ENCODE measurements at regions not wholly inside any gene's neighbourhood (a gene's known extent, or its start where the extent isn't known, plus 50 kb on each side); places are given as distances from the start of the nearest gene placed in this dataset.
A peak's percentile ranks its signal among the peaks of the same experiment; 100 is the strongest.
"Not testable (repeated sequence)": the region's sequence is repeated elsewhere in the genome, so short reads cannot be mapped to it uniquely, and the experiment has no call there.

GRCh38 chr2:235105821-235106359, 154.1 kb downstream of the SH3BP4 start:
- no peak for DNase-seq (ENCODE audit: low read depth in 3 of 3, low spot score in 2 of 3)

- peak in 1 of 3 donors; percentile 63 for DNase-seq (ENCODE audit: low read depth in 3 of 3, low spot score in 2 of 3)
Measured at GRCh38 chr2:235106874-235107639, 155.2 kb downstream of the SH3BP4 start.

- no peak for DNase-seq (ENCODE audit: low read depth in 3 of 3, low spot score in 2 of 3)
Measured at GRCh38 chr2:235107640-235107951, 155.8 kb downstream of the SH3BP4 start.

- not testable (repeated sequence) for DNase-seq (ENCODE audit: low read depth in 3 of 3, low spot score in 2 of 3)
Measured at GRCh38 chr2:235109561-235109960, 157.7 kb downstream of the SH3BP4 start.

GRCh38 chr2:235112365-235112764, 160.5 kb downstream of the SH3BP4 start:
- no peak for DNase-seq (ENCODE audit: low read depth in 3 of 3, low spot score in 2 of 3)

- no peak for DNase-seq (ENCODE audit: low read depth in 3 of 3, low spot score in 2 of 3)
Measured at GRCh38 chr2:235113854-235114253, 162.0 kb downstream of the SH3BP4 start.

GRCh38 chr2:235114286-235114685, 162.5 kb downstream of the SH3BP4 start:
- DNase-seq (ENCODE audit: low read depth in 3 of 3, low spot score in 2 of 3), result no peak

GRCh38 chr2:235115521-235115920, 163.7 kb downstream of the SH3BP4 start:
- DNase-seq (ENCODE audit: low read depth in 3 of 3, low spot score in 2 of 3), result no peak

GRCh38 chr2:235116885-235117492, 165.2 kb downstream of the SH3BP4 start:
- DNase-seq (ENCODE audit: low read depth in 3 of 3, low spot score in 2 of 3), result peak in 2 of 3 donors; percentile 31 to 43

- no peak for DNase-seq (ENCODE audit: low read depth in 3 of 3, low spot score in 2 of 3)
Measured at GRCh38 chr2:235126768-235127167, 175.0 kb downstream of the SH3BP4 start.

- DNase-seq (ENCODE audit: low read depth in 3 of 3, low spot score in 2 of 3), result no peak
Measured at GRCh38 chr2:235127931-235128330, 176.1 kb downstream of the SH3BP4 start.

GRCh38 chr2:235129850-235130249, 178.0 kb downstream of the SH3BP4 start:
- no peak for DNase-seq (ENCODE audit: low read depth in 3 of 3, low spot score in 2 of 3)

- no peak for DNase-seq (ENCODE audit: low read depth in 3 of 3, low spot score in 2 of 3)
Measured at GRCh38 chr2:235131334-235132305, 179.8 kb downstream of the SH3BP4 start.

GRCh38 chr2:235132651-235133050, 180.8 kb downstream of the SH3BP4 start:
- DNase-seq (ENCODE audit: low read depth in 3 of 3, low spot score in 2 of 3), result no peak

GRCh38 chr2:235133837-235134236, 182.0 kb downstream of the SH3BP4 start:
- DNase-seq (ENCODE audit: low read depth in 3 of 3, low spot score in 2 of 3), result no peak

- no peak for DNase-seq (ENCODE audit: low read depth in 3 of 3, low spot score in 2 of 3)
Measured at GRCh38 chr2:235134420-235134819, 182.6 kb downstream of the SH3BP4 start.

- no peak for DNase-seq (ENCODE audit: low read depth in 3 of 3, low spot score in 2 of 3)
Measured at GRCh38 chr2:235135195-235135965, 183.6 kb downstream of the SH3BP4 start.

GRCh38 chr2:235135990-235136561, 184.3 kb downstream of the SH3BP4 start:
- peak; percentile 40 to 49 (median 47) for DNase-seq (ENCODE audit: low read depth in 3 of 3, low spot score in 2 of 3)

- DNase-seq (ENCODE audit: low read depth in 3 of 3, low spot score in 2 of 3), result no peak
Measured at GRCh38 chr2:235138339-235138738, 186.5 kb downstream of the SH3BP4 start.

All from right renal cortex interstitium (tissue), 3 donors.